H9 (cell line): ENCODE measurements at regions not wholly inside any gene's neighbourhood (a gene's known extent, or its start where the extent isn't known, plus 50 kb on each side); places are given as distances from the start of the nearest gene placed in this dataset.
"Not testable (repeated sequence)": the region's sequence is repeated elsewhere in the genome, so short reads cannot be mapped to it uniquely, and the experiment has no call there.

Experiments used
- DNase-seq: peaks from one replicate; pipeline ENCODE4 v3.0.0-alpha.2; 2017
- H2AFZ ChIP-seq: one replicate; pipeline ENCODE4 v1.6.1; 2013; ENCODE audit warnings: mild to moderate bottlenecking, low read length, control low read depth, moderate library complexity
- H2AK5ac ChIP-seq: 2 replicates; pipeline ENCODE4 v1.6.1; 2013; ENCODE audit warnings: low read length, control low read depth, mixed read lengths; ENCODE audit not compliant: insufficient read length
- H2BK120ac ChIP-seq: one replicate; pipeline ENCODE4 v1.6.1; 2013; ENCODE audit warnings: low read depth, mild to moderate bottlenecking, low read length, control low read depth, inconsistent platforms; ENCODE audit not compliant: poor library complexity, severe bottlenecking
- H2BK12ac ChIP-seq: 2 replicates; pipeline ENCODE4 v1.6.1; 2013; ENCODE audit warnings: low read length, control low read depth, mixed read lengths, low read depth; ENCODE audit not compliant: insufficient read length
- H2BK15ac ChIP-seq: 2 replicates; pipeline ENCODE4 v1.6.1; 2013; ENCODE audit warnings: low read depth, low read length, control low read depth
- H2BK20ac ChIP-seq: one replicate; pipeline ENCODE4 v1.6.1; 2013; ENCODE audit warnings: low read depth, mild to moderate bottlenecking, low read length, control low read depth, inconsistent platforms; ENCODE audit not compliant: poor library complexity, severe bottlenecking
- H2BK5ac ChIP-seq: 2 replicates; pipeline ENCODE4 v1.6.1; 2013; ENCODE audit warnings: low read length, control low read depth, mixed read lengths; ENCODE audit not compliant: insufficient read length
- H3K14ac ChIP-seq: 2 replicates; pipeline ENCODE4 v1.6.1; 2013; ENCODE audit warnings: low read length, control low read depth; ENCODE audit not compliant: insufficient read depth
- H3K18ac ChIP-seq: 2 replicates; pipeline ENCODE4 v1.6.1; 2013; ENCODE audit warnings: low read depth, mild to moderate bottlenecking, mixed read lengths, low read length, control low read depth; ENCODE audit not compliant: insufficient read length
- H3K23ac ChIP-seq: 2 replicates; pipeline ENCODE4 v1.6.1; 2013; ENCODE audit warnings: low read length, control low read depth, mixed read lengths, low read depth; ENCODE audit not compliant: insufficient read length
- H3K23me2 ChIP-seq: 2 replicates; pipeline ENCODE4 v1.6.1; 2013; ENCODE audit warnings: low read depth, mild to moderate bottlenecking, mixed read lengths, low read length, control low read depth; ENCODE audit not compliant: insufficient read length, poor library complexity, severe bottlenecking
- H3K27ac ChIP-seq: 2 replicates; pipeline ENCODE4 v1.5.1; 2013; ENCODE audit warnings: low read length, control low read depth, mixed read lengths, low read depth; ENCODE audit not compliant: insufficient read length
- H3K27me3 ChIP-seq: 2 replicates; pipeline ENCODE4 v1.6.1; 2013; ENCODE audit warnings: low read length, control low read depth, inconsistent platforms; ENCODE audit not compliant: insufficient read depth
- H3K4ac ChIP-seq: 2 replicates; pipeline ENCODE4 v1.6.1; 2013; ENCODE audit warnings: low read depth, mild to moderate bottlenecking, control low read depth, inconsistent platforms, low read length, moderate library complexity
- H3K4me1 ChIP-seq: 2 replicates; pipeline ENCODE4 v1.6.1; 2013; ENCODE audit warnings: low read length, control low read depth, inconsistent platforms; ENCODE audit not compliant: insufficient read depth
- H3K4me2 ChIP-seq: 2 replicates; pipeline ENCODE4 v1.6.1; 2013; ENCODE audit warnings: low read length, control low read depth, mixed read lengths; ENCODE audit not compliant: insufficient read length, insufficient read depth
- H3K56ac ChIP-seq: 2 replicates; pipeline ENCODE4 v1.6.1; 2013; ENCODE audit warnings: low read depth, mild to moderate bottlenecking, mixed read lengths, low read length, control low read depth; ENCODE audit not compliant: insufficient read length
- H3K79me1 ChIP-seq: 2 replicates; pipeline ENCODE4 v1.6.1; 2013; ENCODE audit warnings: low read depth, mild to moderate bottlenecking, moderate library complexity, low read length, control low read depth, inconsistent platforms; ENCODE audit not compliant: insufficient read depth, poor library complexity, severe bottlenecking
- H3K79me2 ChIP-seq: 2 replicates; pipeline ENCODE4 v1.6.1; 2013; ENCODE audit warnings: low read length, control low read depth, inconsistent platforms; ENCODE audit not compliant: insufficient read depth
- H3K9ac ChIP-seq: 2 replicates; pipeline ENCODE4 v1.6.1; 2013; ENCODE audit warnings: low read length, control low read depth, mixed read lengths; ENCODE audit not compliant: insufficient read length; ENCODE audit errors: extremely low read depth
- H3K9me3 ChIP-seq: one replicate; pipeline ENCODE4 v1.6.1; 2013; ENCODE audit warnings: low read depth, low read length, inconsistent platforms; ENCODE audit not compliant: control insufficient read depth
- H3T11ph ChIP-seq: one replicate; pipeline ENCODE4 v1.6.1; 2013; ENCODE audit warnings: mild to moderate bottlenecking, low read length, control low read depth, inconsistent platforms
- H4K20me1 ChIP-seq: one replicate; pipeline ENCODE4 v1.6.1; 2013; ENCODE audit not compliant: control insufficient read depth, insufficient read length, insufficient read depth
- H4K5ac ChIP-seq: 2 replicates; pipeline ENCODE4 v1.6.1; 2013; ENCODE audit warnings: low read depth, mild to moderate bottlenecking, mixed read lengths, low read length, control low read depth; ENCODE audit not compliant: insufficient read length
- H4K8ac ChIP-seq: replicated peaks from 2 replicates; pipeline ENCODE4 v1.6.1; 2013; ENCODE audit warnings: low read length, control low read depth, mixed read lengths, low read depth; ENCODE audit not compliant: insufficient read length
- H4K91ac ChIP-seq: 2 replicates; pipeline ENCODE4 v1.6.1; 2013; ENCODE audit warnings: low read depth, mild to moderate bottlenecking, moderate library complexity, mixed read lengths, low read length, control low read depth; ENCODE audit not compliant: insufficient read length
- H3K27ac Mint-ChIP-seq, 3 experiments: 2 replicates in 2 of 3; 3 replicates in 1 of 3; pipeline ENCODE4 v1.8.0; 2020 to 2021; ENCODE audit warnings: mixed read lengths in 3 of 3, mild to moderate bottlenecking in 1 of 3, moderate library complexity in 1 of 3
- H3K27me3 Mint-ChIP-seq: 2 replicates; pipeline ENCODE4 v1.8.0; 2021; ENCODE audit warnings: low read depth, mild to moderate bottlenecking, moderate library complexity, mixed read lengths
- H3K36me3 Mint-ChIP-seq, 3 experiments: 2 replicates in 2 of 3; 3 replicates in 1 of 3; pipeline ENCODE4 v1.8.0; 2020 to 2021; ENCODE audit warnings: low read depth in 3 of 3, mixed read lengths in 3 of 3; ENCODE audit not compliant: insufficient read depth in 1 of 3
- H3K4me1 Mint-ChIP-seq, 2 experiments: 2 replicates each; pipeline ENCODE4 v1.8.0; 2020; ENCODE audit warnings: mixed read lengths in 2 of 2
- H3K4me3 Mint-ChIP-seq, 2 experiments: 2 replicates in 1 of 2; 3 replicates in 1 of 2; pipeline ENCODE4 v1.8.0; 2020 to 2021; ENCODE audit warnings: mild to moderate bottlenecking in 2 of 2, mixed read lengths in 2 of 2, moderate library complexity in 1 of 2
- H3K9me3 Mint-ChIP-seq, 2 experiments: 2 replicates in 1 of 2; 3 replicates in 1 of 2; pipeline ENCODE4 v1.8.0; 2020; ENCODE audit warnings: mild to moderate bottlenecking in 2 of 2, mixed read lengths in 2 of 2, moderate library complexity in 1 of 2
- CTCF ChIP-seq: fragments of 200-600 bp; sonication (generic); conservative IDR thresholded peaks from 3 replicates; pipeline ENCODE4 v1.8.0; 2021; ENCODE audit warnings: antibody characterized with exemption, mild to moderate bottlenecking
- WGBS: extraction: QIAGEN DNeasy Blood & Tissue Kit; methylation state at CpG from one replicate; pipeline ENCODE4 v1.1.7; 2013; ENCODE audit warnings: missing lambda C conversion rate, low lambda C conversion rate, mixed read lengths; ENCODE audit not compliant: insufficient read length; ENCODE audit errors: extremely low coverage; 5-methylcytosine and 5-hydroxymethylcytosine counted together

- no peak for TF ChIP-seq CTCF
- Histone ChIP-seq H4K5ac (no peak overlapping the region), H3K18ac (no peak overlapping the region), H2BK120ac (no peak overlapping the region), H3K4me2 (no peak overlapping the region), H3K23me2 (no peaks in the 10 kb centered on the region), H2AFZ (no peak overlapping the region), H4K8ac (no peak overlapping the region), H3K56ac (no peak overlapping the region), H3T11ph (no peak overlapping the region), H3K14ac (no peak overlapping the region), H3K27ac (no peak overlapping the region), H3K9ac (no peak overlapping the region), H2BK20ac (no peak overlapping the region), H3K27me3 (no peaks in the 10 kb centered on the region), H2AK5ac (no peak overlapping the region), H4K20me1 (no peaks in the 10 kb centered on the region), H4K91ac (no peak overlapping the region), H3K9me3 (no peaks in the 10 kb centered on the region), H2BK12ac (no peak overlapping the region), H2BK5ac (no peak overlapping the region), H3K4ac (no peak overlapping the region), H3K79me1 (no peaks in the 10 kb centered on the region), H3K79me2 (no peaks in the 10 kb centered on the region), H3K4me1 (no peaks in the 10 kb centered on the region), H2BK15ac (no peak overlapping the region), H3K23ac (no peak overlapping the region)
- DNase-seq: no peak
- H3K9me3 Mint-ChIP-seq: no peaks in the 10 kb centered on the region; a peak in 2 of 5 replicates
- WGBS: no CpG with 5 or more reads among the region's 5 CpGs
- H3K27me3 Mint-ChIP-seq: no peaks in the 10 kb centered on the region
- H3K36me3 Mint-ChIP-seq: no peaks in the 10 kb centered on the region
- no peak overlapping the region for H3K27ac Mint-ChIP-seq
- H3K4me1 Mint-ChIP-seq: no peaks in the 10 kb centered on the region
- H3K4me3 Mint-ChIP-seq: no peak overlapping the region
Observed at GRCh38 chr4:12439633-12440305, 1011.1 kb upstream of the HS3ST1 start.

GRCh38 chr4:12431259-12431658, 1002.6 kb upstream of the HS3ST1 start:
- not testable (repeated sequence) for H3K4me2 ChIP-seq, H3K4me1 Mint-ChIP-seq, H3K14ac ChIP-seq, H3K23ac ChIP-seq, H4K8ac ChIP-seq, H2BK12ac ChIP-seq, H3K27me3 Mint-ChIP-seq, H3K56ac ChIP-seq, H2BK15ac ChIP-seq, H4K91ac ChIP-seq, DNase-seq, H4K5ac ChIP-seq, H4K20me1 ChIP-seq, H3K79me1 ChIP-seq, H2BK120ac ChIP-seq, H3K79me2 ChIP-seq, H3K9me3 ChIP-seq, H3K23me2 ChIP-seq, H3T11ph ChIP-seq, H3K4me1 ChIP-seq, H3K27me3 ChIP-seq, H3K36me3 Mint-ChIP-seq, H2BK5ac ChIP-seq, H3K27ac Mint-ChIP-seq, H3K4ac ChIP-seq, H2AFZ ChIP-seq, H3K27ac ChIP-seq, H3K4me3 Mint-ChIP-seq, H2BK20ac ChIP-seq, H3K9ac ChIP-seq, H2AK5ac ChIP-seq, H3K18ac ChIP-seq, H3K9me3 Mint-ChIP-seq
- WGBS: no CpG with 5 or more reads among the region's 7 CpGs
